HG02885 (cell line): ENCODE measurements at regions not wholly inside any gene's neighbourhood (a gene's known extent, or its start where the extent isn't known, plus 50 kb on each side); places are given as distances from the start of the nearest gene placed in this dataset.

Experiments
- ATAC-seq: cut with Tn5 transposase; IDR thresholded peaks from one replicate; pipeline ENCODE4 v1.9.1; 2021; ENCODE audit warnings: mild to moderate bottlenecking; ENCODE audit not compliant: unreplicated experiment, poor library complexity

DNA sequence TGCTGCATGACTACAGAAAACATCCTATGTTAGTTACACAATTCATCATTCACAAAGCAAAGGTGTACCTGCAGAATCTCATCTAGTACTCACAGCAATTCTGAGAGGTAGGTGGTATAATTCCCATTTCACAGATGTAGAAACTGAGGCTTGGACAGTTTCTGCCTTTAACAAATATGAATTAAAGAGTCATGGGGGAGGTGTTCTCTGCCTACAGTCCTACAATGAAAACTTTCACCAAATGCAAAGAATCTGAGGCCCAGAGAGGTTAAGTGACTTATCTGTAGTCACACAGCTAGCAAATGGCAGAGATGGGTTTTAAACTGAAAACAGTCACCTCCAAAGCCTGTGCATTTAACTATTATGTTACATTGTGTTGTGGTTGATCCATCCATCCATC, 171.6 kb upstream of the WSCD2 start:
- ATAC-seq: no peak

DNA sequence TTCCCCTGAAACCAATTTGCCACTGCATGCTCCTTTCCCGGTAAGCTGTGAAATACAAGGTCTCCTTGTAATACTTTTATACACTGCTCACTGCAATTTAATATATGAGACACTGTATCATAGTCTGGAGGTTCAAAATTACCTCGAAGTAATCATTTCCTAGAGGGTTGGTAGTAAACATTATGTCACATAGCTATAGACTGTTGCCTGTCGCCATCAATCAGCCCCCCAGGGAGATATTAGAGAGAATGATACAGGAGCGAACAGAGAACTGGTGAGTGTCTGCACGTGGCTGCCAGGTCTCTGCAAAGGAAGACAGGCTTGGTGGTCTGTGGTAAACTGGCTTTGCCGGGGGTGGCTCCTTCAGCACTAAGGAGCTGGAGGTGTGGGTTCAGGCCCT, 165.5 kb upstream of the WSCD2 start:
- ATAC-seq: no peak

DNA sequence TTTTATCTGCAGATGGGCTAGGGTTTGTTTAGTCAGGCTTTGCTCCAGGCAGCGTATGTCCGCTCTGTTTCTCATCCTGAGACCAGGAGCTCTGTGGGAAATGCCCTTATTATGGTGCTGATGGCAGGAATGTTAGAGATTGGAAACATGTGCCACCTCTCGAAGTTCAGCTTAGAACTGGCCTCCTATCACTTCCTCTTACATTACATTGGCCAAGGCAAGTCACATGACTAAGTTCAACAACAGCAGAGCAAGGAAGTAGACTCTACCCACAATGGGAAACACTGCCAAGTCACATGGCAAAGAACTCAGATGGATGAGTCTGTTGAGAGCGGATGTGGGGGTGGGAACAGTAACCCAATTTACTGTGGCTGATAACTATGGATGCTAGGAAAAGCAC, 161.9 kb upstream of the WSCD2 start:
- no peak for ATAC-seq

DNA sequence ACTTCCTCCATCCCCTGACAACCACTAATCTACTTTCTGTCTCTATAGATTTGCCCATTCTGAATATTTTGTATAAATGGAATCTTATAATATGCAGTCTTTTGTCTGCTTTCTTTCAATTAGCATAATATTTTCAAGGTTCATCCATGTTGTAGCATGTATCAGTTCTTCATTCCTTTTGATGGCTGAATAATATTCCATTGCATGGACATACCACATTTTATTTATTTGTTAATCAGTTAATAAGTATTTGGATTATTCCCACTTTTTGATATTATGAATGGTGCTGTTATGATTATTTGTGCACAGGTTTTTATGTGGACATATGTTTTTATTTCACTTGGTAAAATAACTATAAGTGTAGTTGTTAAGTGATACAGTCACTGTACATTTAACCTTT, 155.1 kb upstream of the WSCD2 start:
- no peak for ATAC-seq

DNA sequence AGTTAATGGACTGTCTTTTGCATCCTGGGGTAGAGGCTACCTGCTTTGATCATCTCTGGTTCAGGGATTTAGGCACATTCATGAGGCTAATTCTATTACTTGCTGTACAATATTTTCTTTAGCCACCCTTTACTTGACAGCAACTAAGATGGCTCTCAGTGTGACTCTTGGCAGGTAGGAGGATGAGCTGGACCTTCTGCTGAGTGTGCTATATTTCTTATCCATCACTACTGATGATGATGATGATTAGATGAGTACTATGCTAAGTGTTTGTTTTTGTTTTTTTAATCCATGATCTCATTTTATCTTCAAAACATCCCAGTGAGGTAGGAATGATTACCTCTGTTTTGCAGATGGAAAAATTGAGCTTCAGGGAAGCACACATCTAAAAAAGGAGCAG, 152.8 kb upstream of the WSCD2 start:
- no peak for ATAC-seq

DNA sequence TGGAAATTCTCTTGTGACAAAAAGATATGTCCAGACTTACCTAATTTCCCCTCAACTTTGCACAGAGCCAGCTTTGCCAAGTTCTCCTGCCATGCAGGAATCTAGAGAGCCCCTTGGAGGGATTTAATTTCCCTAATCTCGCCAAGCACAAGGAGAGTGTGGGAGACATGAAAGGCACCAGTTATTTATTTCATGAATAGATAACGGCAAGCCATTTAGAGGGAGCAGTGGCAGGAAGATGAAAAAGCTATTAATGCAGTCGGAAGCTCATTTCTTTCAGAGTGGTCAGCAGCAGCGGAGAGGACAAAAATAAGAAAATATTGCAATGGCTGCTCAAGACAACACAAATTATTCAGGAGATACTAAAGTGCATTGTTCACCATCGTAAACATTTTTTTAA, 150.9 kb upstream of the WSCD2 start:
- ATAC-seq: no peak

DNA sequence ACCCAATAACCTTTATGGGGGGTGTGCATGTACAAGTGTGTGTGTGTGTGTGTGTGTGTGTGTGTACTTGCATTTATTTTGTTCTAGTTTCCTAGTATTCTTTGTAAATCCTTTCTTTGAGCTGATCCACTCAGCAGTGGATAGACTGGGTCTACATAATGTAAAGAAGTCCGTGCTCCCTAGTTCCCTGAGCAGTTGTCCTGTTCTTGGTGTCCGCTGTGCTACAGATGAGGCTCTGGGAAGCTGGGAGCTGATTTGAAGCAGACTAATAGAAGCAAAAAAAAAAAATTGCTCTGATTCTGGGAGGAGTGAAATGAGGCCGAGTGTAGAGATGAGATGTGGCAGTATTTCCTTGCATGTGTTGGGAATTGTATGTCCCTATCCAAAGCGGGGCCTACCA, 150.4 kb upstream of the WSCD2 start:
- no peak for ATAC-seq

DNA sequence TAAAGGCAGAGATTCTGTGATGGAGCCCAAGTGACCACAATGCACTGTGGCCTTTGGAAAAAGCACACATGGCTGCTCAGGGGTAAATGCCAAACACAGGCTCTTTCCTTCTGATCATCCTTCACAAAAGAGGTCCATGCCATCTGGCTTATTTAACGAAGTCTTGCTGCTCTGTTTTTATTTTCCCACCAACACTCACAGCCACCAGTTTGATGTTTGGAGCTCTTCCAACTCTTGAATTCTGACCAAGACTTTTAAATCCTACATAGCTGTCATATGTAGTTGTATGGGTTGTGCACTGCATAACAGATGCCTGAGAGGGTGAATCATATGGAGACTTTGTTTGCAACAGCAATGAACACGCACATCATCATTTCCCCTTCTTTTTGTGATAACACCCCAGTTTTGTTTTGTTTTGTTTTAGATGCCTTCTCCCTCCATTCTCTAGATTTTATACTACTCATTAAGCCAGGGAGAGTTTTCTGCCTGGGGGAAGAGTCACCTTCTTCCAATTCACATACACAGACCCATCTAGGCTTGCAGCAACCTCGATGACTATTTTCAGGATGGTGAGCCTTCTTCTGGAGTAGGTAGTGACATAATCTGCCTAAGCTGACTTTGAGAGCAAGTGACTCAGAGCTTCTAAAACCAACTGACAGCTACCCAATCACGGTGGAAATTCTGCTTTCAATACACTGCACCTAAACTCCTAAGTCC, 145.2 kb upstream of the WSCD2 start:
- no peak for ATAC-seq

DNA sequence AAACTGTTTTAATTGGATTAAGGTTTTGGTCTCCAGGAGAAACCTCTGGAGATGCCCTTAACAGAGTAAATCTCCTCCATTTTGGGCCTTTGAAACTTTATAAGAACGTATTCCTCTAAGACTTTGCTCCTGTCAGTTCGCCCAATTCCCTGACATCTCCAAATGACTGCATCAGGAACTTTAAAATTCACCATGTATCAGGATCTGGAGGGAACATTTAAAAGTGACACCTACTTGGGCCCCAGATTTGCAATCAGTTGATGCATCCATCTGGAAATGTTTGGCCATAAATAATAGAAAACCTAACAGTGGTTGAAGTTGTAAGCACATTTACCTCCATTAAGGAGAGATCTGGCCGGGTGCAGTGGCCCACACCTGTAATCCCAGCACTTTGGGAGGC, 144.1 kb upstream of the WSCD2 start:
- no peak for ATAC-seq

DNA sequence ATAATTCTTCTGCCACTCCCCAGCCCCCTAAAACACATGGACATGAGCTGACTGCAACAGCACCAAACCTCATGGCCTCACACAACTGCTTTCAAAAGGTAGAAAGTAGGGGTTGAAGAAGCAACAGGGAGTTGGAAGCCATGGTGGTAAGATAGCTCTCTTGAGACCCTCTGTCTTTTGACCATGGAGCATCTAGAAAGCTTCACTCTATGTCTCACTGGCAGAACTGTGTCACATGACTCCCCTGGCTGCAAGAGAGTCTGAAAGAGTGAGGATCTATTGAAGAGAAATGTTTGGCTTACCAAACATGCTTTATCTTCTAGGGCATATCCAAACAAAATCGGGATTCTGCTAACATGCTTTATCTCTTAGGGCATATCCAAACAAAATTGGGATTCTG, 142.9 kb upstream of the WSCD2 start:
- no peak for ATAC-seq

DNA sequence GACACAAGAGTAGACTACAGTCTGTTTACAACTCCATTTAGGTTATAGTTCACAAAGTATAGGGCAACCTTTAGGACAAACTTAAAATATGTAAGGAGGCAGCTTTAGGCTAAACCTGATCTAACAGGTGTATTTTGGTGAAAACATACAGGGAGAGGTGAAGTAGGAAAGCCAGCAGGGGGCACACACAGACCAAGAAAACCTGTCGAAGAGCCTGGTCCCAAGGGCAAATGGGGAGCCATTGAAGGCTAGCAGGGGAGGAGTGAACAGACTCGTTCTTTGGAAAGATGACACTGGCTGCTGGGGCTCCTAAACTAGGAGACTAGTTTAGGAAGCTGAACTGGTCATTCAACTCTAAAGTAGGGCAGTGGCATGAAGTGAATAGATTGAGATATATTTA, 138.8 kb upstream of the WSCD2 start:
- ATAC-seq: no peak

DNA sequence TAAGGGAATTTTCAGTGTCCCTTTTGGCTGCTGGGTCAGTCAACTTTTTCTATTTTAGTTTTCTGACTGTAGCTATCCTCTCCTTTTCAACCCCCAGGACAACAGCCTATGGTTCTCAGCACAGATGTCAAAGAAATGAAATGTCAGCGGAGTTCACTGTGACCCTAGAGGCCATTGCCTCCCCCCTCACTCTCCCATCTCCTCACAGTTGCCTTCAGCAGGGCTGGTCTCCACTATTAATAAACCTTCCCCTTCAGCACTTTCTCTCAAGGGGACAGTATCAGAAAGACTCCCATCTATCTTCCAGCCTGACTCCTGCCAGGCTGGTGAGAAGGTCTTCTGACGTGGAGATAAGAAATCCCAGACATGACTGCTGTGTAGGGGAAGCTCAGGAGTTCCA, 137.1 kb upstream of the WSCD2 start:
- no peak for ATAC-seq

DNA sequence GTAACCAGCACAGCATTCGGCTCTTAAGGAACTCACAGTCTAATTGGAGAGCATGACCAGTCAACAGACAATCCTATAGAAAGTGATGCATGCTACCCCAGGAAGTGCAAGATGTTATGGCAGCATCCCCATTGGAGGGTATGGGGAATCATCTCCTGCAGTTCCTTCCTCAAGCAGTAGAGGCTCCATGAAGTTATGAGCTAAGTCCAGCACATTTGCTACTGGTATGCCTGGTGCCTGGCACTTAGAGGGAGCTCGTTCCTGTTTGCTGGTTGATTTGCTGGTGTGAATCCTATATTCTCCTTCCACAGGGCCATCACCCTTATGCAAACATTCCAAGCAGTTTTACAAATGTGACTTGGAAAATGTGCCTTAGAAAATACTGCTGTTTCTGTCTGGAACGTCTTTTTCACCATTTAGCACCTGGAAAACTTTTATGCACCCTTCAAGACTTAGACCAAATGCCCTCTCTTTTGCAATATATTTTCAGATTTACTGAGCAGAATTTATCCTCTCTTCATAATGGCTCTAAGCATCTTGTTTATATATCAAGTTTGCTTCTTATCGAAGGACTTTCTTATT, 136.1 kb upstream of the WSCD2 start:
- ATAC-seq: no peak

DNA sequence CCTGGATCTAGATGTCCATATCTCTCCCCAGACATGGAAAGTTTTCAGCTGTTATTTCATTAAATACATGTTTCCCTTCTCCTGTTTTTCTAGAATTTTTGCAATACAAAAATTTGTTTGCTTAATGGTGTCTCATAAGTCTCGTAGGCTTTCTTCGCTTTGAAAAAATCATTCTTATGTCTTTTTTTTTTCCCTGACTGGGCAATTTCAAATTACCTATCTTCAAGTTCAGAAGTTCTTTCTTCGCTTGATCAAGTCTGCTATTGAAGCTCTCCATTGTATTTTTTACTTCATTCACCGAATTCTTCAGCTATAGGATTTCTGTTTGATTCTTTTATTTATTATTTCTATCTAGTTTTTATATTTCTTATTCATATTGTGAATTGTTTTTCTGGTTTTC, 130.2 kb upstream of the WSCD2 start:
- ATAC-seq: no peak

DNA sequence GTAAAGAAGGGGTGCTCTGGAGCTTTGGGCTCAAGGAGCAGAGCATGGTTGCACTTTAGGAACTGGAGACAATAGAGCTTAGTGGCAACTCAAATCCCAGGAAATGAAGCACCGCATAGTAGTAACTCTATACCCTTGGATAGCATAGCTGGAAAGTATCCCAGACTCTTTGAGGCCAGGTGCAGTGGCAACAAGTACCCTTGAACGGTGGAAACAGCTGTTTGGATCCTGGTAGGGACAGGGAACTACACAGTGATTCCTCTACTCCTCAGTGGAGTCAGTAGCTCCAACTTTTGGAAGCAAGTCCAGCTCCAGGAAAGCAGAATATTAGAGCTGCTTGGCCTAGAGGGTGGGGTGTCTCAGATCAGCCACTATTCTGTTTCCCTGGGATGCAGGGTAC, 129.0 kb upstream of the WSCD2 start:
- no peak for ATAC-seq

DNA sequence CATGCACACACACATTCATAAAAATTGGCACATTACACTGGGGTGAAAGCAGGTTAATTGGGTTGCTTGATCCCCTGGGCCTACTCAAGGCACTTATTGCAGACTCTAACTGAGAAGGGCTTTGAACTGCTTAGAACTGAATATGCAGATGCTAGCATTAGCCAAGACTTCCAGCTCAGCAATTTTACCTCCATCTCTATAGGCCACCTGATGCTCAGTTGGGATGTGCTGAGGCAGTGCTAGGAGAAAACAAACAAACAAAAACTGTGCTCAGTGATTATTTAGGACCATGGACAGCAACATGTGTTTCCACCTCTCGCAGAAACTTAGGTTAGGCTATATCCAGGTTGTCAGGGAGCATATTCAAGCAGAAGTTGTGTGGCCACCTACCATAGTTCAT, 124.8 kb upstream of the WSCD2 start:
- ATAC-seq: no peak

DNA sequence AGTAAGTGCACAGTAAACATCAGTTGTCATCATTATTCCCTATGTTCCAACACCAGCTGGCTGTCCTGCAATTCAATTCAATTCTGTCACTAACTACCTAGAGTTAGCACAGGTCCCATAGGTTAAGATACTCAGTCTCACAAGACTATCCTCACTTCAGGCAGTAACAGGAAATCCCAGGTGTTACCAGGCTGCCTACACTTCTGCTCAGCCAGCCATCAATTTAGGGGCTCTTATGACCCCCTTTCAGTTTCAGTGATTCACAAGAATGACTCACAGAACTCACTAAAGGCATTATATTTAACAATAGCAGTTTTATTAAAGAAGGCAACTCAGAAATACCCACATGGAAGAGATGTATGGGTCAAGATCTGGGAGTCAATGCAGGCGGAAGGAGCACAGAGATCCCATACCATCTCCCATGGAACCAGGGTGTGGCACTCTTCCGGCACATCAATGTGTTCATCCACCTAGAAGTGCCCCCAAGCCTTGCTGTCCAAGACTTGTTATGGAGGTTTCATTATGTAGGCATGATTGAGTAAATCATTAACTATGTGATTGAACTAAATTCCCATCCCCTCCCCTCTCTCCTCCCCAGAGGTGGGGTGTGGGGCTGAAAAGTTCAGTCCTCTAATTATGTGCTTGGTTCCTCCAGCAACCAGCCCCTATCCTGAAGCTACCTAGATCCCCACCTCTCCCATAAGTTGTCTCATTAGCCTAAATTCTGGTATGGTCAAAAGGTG, 120.8 kb upstream of the WSCD2 start:
- no peak for ATAC-seq

DNA sequence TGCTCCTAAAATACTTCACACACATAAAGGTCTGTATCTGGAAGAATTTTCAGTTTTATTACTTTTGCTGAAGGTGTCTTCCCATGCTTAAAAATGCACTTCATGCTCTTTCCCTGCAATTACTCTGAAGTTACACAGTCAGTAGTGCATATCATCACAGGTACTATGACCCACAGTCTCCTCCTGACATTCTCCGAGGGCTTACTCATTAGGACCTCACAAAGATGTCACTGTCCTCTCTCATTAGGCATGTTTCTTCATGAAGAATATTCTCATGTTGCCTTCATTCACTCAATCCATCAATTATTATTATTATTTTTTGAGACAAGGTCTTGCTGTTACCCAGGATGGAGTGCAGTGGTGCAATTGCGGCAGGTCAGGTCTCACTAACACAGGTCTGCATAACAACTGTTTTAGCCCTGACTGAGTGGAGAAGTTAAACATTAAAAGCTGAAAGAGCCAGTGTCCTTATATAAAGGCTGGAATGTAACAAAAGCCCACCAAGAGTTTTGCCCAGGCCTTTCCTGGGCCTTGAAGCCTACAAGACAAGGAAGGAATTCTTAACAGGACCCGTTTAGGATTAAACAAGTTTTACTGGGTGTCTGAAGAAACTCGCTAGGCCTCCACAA, 119.5 kb upstream of the WSCD2 start:
- no peak for ATAC-seq

DNA sequence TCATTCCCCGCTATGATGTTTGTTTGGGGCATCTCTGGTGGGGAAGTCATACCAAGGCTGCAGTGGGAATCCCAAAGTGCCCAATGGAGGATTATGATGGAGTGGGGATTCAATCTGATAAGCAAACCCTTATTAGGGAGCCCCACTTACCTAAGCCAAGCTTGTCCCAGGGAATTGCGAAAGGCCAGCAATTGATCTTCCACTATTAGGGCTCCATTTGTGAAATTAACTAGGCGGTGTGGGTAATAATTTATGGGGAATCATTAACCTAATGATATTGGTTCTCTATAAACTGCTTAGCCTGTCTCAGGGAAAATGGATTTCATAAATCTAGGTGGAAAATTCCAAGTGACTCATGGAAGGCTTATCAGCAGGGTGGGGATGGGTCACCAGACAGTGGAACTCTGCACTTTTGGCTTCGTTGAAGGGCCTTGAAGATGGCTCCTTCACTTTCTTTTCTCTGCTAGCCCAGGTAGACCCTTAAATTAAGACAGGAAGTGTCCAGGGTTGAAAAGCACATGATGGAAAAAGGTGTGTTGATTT, 113.0 kb upstream of the WSCD2 start:
- ATAC-seq: no peak

DNA sequence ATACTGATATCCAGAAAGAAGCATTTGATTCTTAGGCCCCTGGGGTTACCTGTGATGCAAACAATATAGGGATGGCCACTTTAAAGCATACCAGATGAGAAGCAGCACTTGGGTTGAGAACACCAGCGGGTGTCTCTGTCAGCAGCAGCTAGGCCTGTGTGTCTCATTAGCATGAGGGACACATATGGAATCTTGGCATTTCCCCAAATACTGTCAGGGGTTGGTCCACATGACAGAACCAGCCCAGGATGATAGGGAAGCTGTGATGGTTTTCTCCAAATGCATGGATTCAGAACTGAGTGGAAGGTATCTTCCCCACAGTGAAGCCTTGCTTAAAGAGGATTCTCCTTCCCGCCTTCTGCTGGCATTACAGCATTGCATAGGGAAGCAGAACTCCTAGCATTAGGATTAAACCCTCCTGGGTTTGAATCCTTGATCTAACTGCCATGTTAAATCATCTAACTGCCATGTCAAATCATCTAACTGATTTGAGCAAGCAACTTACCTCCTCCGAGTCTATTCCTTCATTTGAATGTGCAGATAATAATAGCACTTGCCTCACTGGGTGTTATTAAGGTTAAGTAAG, 111.5 kb upstream of the WSCD2 start:
- no peak for ATAC-seq

DNA sequence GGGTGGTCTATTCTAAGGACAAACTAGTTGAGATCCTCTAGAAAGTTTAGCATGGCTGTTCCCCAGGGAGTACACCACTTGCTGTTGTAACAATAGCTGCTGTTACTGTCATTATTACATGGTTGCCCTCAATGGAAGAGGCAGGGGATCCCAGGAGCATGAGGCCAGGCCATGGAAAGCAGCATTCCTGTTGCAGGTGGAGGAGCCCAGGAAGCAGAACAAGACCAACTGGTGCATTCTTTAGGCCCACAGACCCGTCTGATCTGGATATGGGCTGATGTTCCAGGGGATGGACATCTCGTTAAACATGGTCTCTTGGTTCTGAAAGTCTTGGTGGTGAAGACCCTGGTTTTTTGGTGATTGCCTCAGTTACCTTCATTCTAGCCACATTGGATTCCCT, 109.2 kb upstream of the WSCD2 start:
- ATAC-seq: no peak
